LNCAP (cell line): ENCODE measurements at regions not wholly inside any gene's neighbourhood (a gene's known extent, or its start where the extent isn't known, plus 50 kb on each side); places are given as distances from the start of the nearest gene placed in this dataset.

ENCODE experiments used
- CTCF ChIP-seq: fragments of 450-650 bp; IDR thresholded peaks from 2 replicates; pipeline ENCODE4 v1.5.1; 2017; ENCODE audit warnings: mild to moderate bottlenecking

GRCh38 chr2:5473635-5474034, 218.5 kb upstream of the SOX11 start:
- no peak for TF ChIP-seq CTCF

GRCh38 chr2:5474716-5475115, 217.5 kb upstream of the SOX11 start:
- no peak for TF ChIP-seq CTCF

GRCh38 chr2:5479265-5479928, 212.8 kb upstream of the SOX11 start:
- TF ChIP-seq CTCF, result no peak

- no peak for TF ChIP-seq CTCF
Observed at GRCh38 chr2:5482929-5483331, 209.3 kb upstream of the SOX11 start.

- TF ChIP-seq CTCF, result no peak
Observed at GRCh38 chr2:5484868-5485267, 207.3 kb upstream of the SOX11 start.

- no peak for TF ChIP-seq CTCF
Observed at GRCh38 chr2:5491523-5491922, 200.7 kb upstream of the SOX11 start.

- no peak for TF ChIP-seq CTCF
Observed at GRCh38 chr2:5493256-5493655, 198.9 kb upstream of the SOX11 start.

- no peak for TF ChIP-seq CTCF
Observed at GRCh38 chr2:5494212-5494611, 198.0 kb upstream of the SOX11 start.
